ENCODE measurements at regions not wholly inside any gene's neighbourhood (a gene's known extent, or its start where the extent isn't known, plus 50 kb on each side); places are given as distances from the start of the nearest gene placed in this dataset.

- no peak for TF ChIP-seq CTCF (IDR thresholded peaks at IDR 0.05)
- TF ChIP-seq POLR2A (IDR thresholded peaks at IDR 0.05) = no peak
Measured at GRCh38 chr2:240269380-240269779, 128.9 kb upstream of the OTOS start.
